ENCODE measurements at regions not wholly inside any gene's neighbourhood (a gene's known extent, or its start where the extent isn't known, plus 50 kb on each side); places are given as distances from the start of the nearest gene placed in this dataset.

DNA sequence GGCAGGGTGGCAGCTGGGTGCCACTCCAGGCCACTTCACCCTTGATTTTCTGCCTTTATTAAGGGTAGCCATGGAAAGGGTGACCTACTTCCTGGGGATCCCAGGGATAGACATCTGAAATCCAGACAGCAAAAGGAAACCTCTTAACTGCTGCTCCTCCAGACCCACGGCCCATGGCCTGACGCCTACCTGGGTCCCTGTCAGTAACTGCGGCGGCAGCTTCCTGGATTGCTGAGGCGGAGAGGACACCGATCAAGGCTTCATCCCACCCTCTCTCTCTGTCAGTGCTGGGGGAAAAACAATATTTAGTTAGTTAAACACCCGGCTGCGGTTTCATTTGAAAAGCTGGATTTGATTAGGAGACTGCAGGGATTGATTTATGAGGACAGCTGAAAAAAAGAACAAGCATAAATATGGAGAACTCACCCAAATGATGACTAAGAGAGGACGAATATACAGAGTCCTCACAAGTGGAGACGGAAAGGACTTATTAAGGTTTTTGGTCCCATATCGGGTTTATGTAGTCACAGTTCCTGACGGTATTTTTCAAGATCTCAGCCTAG, 158.7 kb upstream of the KLF4 start:
- peak; percentile 39 for DNase-seq (ENCODE audit: low spot score)

DNA sequence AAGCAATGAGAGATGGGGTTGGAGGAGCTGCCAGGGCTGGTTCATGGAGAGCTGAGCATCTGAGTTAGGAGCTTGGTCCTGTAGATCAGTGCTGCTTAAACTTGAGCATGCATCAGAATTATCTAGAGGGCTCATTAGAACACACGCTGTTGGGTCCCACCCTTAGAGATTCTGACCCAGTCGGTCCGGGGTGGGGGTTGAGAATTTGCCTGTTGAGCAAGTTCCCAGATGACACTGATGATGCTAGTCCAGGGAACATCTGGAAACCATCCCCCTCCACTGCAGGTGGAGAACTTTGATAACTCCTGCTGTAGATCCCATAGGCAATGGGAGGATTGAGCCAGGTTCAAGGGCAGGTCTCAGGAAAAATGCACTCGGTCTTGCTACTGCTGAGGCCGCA, 158.0 kb upstream of the KLF4 start:
- DNase-seq (ENCODE audit: low spot score) = no peak

DNA sequence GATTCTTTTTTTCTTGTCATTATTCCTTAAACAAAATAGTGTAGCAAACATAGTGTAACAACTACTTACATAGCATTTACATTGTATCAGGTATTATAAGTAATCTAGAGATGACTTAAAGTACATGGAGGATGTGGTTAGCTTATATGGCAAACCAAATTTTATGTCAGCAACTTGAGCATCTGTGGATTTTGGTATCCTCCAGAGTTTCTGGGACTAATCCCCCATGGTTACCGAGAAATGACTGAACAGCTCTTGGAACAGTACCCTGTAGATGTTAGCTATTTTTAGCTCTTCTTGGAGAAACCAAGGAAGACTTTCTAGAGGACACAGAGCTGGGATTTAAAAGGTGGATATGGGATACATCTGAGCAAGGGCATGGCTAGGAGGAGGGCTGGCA, 157.6 kb upstream of the KLF4 start:
- no peak for DNase-seq (ENCODE audit: low spot score)

DNA sequence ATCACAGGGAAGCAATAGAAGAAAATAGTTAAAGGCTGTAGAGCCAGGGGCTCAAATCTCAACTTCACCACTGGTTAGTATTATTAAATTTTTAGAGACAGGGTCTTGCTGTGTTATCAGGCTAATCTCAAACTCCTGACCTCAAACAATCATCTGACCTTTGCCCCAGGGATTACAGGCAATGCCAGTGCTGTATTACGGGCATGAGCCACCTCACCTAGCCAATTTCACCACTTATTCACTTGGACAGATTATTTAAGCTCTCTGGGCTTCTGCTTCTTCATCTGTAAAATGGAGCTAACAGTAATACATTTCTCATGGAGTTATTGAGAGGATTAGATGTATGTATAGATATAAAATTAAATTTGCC, 155.9 kb upstream of the KLF4 start:
- no peak for DNase-seq (ENCODE audit: low spot score)

DNA sequence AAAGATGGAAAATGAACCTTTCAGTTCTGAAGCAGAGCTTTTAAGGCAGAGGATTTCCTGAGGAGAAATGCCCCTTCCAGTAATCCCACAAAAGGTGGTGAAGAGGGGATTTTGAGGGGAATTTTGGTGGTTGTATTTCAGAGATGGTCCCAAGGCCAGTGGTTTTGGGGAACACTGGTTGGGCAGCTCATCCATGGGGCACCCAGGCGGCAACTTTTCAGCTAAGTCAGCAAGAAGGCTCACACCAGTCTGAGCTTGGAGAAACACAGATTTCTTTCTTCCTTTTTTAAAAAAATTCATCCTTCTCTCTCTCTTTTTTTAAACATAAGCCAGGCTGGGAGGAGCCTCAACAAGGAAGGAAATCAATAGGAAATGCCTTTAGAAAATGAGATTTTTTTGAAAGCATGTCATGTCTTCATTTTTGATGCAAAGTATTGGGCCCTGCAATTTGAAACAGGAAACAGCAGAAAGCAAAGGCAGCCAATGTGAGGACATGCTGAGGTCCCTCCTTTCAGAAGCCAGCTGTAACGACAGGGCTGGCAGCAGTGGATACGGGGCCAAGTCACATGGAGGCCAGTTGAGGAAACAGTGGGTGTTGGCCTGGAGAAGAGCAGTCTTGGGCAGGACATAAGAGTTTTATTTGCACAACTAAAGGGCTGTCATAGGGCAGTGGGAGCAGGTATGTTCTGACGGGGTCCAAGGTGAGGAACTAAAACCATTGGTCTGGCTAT, 155.3 kb upstream of the KLF4 start:
- DNase-seq (ENCODE audit: low spot score) = peak; percentile 33

DNA sequence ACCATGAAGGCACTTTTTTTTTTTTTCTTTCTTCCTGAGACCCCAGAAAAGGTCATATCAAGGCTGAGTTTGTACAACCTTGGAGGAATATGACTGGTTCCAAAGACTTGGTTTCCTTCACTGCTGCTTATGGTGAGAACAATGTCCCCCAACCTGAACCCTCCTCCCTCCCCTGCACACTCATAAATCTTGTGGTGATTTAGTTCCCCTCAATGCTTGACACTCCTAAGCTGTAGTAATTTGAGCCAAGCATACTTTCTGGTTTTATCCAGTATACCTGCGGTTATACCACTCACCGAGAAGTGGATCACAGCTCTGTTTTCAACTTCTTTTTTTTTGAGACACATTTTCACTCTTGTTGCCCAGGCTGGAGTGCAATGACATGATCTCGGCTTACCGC, 149.9 kb upstream of the KLF4 start:
- no peak for DNase-seq (ENCODE audit: low spot score)

DNA sequence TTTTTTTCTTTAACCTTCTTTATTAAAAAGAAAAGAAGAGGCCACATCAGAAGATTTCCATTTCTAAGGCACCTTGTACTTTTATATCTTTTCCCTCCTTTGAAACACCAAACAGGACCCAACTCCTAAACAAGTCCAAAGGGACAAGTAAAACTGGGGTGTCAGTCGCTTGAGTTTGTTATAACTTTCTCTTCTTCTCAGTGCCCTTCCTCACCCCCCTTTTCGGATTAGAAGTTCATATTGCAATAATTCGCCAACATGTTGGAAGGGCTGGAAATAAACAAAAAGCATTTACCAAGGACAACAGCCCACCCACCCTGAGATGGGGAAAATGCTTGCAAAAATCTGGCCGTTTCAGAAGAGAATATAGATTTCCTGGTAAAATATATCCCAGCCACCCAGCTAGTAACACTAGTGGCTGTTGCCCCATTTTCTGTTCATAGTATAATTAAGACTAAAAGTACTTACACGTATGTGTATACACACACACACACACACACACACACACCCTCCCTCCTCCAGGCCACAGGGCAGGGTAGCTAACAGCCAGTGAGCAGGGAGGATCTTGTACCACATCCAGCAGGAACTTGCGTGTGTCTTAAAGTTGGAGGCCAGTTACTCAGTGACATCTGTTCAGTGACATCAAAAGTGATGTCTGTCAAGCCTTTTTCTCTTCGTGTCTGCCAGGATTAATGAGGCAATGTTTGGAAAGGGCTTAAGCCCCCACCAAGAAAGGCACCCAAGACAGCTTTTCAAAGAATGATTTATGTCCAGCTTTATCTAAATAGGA, 149.1 kb upstream of the KLF4 start:
- peak; percentile 65 for DNase-seq (ENCODE audit: low spot score)

DNA sequence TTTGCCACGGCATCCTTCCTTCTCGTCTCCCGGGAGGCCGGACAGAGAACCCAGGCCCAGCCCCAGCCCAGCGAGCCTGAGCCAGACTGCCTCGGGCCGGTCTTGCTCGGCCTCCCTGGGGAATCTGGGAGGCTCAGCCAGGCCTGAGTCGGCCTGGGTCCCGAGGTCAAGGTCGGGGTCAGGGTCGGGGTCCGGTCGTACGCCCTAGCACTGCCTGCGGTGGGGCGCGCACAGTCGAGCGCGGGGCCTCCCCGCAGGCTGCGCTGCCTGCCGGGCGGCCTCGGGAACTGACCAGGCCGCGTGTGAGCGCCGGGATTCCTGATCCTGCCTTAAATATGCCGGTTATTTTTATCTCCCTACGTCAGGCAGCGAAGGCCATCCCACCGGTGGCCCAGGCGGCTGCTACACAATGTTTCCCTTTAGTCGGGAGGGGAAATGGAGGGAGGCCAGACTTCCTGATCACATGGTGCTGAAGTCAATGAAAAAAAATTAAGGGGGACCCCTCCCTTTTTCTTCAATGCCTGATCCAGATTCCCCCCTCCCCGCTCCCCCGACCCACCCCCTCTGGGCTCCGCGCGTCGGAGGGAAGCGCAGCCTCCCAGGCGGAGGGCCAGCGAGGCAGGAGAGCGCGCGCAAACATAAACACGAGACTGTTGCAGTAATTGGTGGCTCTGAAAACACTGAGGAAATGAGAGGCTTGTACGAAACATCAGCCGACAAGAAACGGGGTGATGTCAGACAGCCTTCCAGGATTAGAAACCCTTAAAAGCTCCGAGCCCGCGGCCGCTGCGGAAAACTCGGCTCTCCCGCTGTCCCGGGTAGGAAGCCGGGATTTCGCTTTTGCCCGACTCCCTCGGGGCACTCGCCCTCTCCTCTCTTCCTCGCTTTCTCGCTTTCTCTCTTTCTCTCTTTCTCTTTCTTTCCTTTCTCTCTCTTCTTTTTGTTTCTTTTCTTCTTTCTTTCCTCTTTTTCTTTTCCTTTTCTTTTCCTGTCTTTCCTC, 148.2 kb upstream of the KLF4 start:
- DNase-seq (ENCODE audit: low spot score) = peak; percentile 96

DNA sequence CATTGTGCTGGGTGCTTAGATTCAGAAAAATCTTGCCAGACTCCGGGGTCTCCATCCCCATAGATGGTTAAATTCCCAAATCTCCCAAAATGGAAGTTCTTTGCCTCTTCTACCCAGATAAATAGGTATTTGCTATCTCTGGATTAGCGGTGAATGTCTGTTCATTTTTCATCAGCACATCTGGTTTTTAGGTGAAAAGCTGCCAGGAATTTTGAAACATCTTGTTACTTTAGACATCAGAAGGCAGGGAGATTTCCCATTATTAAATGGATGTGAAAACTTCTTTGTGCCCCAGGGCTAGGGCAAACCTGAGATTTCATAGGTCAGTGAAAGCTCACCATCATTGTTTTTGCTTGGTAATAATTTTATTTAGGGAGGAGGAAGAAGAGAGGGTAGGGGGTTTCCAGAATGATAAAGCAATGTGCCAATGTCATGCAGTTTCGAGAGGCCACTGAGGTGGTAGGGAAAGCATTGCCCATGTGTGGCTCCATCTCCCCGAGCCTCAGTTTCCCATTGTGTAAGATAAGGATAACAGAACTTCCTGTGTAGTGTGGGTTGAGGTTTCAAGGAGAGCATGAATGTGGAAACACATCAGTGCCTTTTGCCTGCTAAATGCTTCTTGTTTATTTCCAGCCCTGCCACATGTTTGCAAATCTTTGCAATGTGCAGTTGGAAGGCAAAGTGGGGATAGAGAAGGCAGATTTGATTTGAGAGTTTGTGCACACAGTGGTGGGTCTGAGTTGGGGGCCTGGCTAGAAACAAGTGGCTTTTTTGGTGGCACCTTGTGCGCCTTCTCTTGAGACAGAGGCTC, 147.2 kb upstream of the KLF4 start:
- DNase-seq (ENCODE audit: low spot score) = no peak

DNA sequence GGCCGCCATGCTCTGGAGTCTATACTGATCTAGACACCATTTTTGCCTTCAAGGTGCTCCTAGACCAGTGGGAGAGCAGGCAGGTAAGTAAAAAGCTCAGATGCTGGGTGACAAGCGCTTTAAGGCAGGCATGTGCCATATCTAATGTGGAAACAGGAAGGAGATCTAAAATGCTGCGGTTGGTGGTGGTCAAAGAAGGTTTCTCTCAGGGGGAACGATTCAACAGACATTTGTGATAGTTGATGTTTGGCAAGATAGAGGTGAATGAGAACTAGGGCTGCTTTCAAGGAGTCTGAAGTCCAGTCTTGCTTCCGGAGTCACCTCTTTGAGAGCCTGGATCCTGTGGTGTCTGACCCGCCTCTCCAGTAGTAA, 146.2 kb upstream of the KLF4 start:
- DNase-seq (ENCODE audit: low spot score) = no peak

DNA sequence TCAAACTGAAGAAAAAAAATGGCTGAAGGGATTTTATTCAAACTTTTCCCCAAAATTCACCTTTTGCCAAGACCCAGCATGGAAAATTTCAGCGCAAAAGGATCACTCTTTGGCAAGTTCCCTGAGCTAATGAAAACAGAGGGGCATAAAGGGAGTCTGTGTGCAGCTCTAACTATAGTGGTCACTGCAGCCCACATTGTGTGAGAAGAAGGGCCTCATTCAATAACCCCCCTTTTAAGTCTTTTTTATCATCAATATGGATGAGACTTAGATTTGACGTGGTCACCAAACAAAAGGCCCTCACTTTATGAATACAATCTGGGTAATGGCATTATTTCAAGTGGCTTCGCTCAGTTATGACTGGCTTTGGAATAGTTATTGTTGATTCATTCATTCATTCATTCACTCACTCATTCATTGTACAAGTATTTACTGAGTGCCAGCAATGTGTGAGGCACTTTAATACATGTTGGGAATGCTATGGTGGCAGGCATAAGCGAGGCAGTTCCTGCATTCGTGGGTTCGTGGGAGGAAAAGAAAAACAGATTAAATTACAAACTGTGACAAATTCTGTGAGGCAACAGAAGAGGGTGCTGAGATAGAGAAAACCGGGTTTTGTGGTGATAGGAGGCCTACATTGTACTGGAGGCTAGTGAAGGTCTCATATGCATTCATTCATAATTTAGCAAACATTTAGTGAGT, 145.7 kb upstream of the KLF4 start:
- no peak for DNase-seq (ENCODE audit: low spot score)

DNA sequence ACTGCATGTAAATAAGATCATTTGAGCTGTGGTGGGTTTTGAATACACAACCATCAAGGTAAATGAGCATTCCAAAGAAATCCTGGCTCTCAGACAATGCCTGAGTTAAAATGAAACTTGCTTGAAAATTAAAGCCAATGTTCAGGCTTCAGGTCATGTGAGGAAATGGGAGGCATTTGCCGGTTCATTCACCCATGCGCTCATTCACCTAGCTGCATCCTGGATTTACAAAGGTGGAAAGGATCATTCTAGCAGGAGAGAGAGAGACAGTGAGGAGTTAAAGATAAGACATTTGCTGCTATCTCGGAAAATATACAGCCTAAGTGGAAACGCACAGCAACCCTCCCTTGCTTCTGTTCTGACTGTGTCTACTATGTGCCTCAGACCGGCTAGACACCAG, 143.8 kb upstream of the KLF4 start:
- DNase-seq (ENCODE audit: low spot score) = no peak

DNA sequence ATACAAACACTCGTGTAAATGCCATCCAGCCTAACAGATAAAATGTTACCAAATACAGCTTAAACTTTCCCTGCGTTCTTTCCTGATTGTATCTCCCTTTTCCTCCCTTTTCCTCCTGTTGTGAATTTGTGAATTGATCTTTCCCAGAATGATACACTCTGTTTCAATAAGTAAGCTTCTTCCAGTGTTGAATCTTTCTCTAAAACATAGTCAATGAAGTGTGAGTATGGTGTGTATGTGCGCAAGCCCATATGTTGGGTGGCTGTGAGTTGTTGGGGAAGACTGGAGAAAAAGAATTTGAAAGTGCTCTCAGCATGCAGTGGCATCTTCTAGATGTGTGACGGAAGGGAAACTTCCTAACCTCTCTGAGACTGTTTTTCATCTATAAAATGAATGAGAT, 143.1 kb upstream of the KLF4 start:
- DNase-seq (ENCODE audit: low spot score) = no peak

DNA sequence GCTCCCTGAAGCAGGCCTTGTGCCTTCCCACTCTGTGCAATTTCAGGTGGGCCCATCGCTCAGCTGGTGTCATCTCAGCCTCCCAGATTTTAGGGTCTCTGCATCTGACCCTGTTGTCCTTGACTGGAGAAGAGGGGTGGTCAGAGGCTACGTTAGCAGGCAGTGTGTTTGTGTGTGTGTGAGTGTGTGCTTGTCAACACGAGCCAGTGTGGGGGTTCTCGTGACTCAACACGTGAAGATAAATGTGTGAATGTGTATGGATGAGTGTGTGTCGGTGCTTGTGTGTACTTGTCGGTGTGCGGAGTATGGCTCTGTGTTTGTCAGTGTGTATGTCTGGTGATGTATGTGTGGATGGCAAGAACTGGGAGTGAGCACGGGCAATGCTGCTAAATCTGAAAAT, 142.6 kb upstream of the KLF4 start:
- no peak for DNase-seq (ENCODE audit: low spot score)

DNA sequence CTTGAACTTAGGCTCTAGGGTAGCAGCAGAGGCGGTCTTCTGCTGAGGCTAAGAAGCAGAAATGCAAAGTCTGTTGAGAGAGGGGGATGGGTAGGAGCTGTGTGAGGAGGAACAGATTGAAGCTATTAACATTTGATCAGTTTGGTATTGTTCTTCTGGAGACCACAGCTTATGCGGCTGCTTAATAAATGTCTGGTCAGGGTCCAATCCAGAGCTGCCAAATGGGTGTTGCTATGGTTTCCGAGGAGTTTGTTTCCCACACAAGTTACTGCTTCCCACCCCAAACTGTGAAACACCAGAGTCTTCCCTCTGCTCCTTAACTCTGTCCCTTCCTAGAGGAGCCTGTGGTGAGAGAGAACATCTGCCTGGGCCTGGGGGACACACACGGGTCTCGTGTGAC, 142.2 kb upstream of the KLF4 start:
- no peak for DNase-seq (ENCODE audit: low spot score)

DNA sequence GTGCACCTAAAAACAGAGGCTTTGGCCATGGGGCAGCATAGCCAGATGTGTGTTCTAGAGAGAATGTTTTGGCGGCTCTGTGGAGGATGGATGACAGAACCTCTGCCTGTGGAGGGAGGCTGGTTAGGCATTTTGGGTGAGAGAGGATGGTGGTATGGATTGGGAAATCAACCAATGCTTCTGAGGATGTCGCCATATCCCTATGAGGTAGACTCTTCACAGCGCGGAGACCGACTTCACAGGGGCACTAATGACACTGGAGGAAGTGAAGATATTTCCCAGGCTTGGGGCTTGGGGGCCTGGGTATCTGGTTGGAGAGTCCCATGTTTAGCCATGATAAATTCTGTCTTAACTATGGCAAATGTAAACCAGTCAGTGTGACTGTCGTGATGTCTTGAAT, 140.6 kb upstream of the KLF4 start:
- DNase-seq (ENCODE audit: low spot score) = no peak

DNA sequence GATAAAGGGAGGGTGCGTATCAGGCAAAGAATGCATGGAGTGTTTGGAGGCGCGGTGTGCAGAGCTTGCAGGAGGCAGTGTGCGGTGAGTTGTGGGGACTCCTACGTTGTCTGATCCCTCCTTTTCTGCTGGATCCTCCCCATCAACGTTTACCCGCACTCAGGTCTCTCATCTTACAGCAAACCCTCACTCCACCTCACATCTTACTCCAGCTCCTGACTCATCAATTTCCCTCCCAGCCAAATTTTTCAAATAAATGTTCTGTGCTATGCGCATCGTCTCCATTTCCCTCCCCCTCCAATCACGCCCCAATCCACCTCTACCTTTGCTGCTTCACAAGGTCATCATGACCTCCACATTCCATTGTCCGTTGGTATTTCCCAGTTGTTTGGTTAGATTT, 138.9 kb upstream of the KLF4 start:
- no peak for DNase-seq (ENCODE audit: low spot score)

DNA sequence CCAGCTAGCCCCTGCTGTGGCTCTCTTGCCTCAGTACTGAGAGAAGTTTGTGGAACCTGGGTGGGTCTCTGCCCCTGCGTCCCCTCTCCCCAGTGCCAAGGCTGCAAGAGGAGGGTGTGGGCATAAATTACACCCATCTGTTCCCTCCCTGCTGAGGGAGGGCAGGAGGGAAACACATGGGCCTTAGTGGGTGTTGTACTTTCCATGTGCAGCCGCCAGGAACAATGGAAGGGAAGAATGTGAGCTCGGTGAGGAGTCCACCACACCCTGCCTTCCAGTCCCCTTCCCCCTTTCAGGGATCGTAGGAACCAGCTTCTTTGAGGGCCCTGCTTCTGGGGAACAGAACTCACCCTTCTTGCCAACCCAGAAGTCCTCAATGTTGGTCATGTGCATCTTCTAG, 138.2 kb upstream of the KLF4 start:
- no peak for DNase-seq (ENCODE audit: low spot score)

DNA sequence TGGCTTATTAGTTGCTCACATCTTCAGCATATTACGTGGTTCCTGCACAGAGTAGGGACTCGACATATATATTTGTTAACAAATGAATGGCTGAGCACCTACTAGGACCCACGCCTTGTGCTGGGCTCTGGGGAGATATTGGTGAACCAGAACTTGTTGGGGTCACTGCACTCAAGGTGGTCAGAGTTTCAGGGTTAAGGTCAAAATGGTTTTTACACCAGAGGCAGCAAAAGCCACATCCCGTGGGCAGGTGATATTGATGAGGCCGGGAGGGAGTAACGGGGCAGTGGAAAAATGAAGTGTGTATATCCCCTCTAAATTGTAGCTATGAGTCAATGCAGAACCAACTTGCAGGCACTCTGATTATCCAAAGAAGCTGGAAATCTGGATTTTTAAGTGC, 136.5 kb upstream of the KLF4 start:
- DNase-seq (ENCODE audit: low spot score) = no peak

DNA sequence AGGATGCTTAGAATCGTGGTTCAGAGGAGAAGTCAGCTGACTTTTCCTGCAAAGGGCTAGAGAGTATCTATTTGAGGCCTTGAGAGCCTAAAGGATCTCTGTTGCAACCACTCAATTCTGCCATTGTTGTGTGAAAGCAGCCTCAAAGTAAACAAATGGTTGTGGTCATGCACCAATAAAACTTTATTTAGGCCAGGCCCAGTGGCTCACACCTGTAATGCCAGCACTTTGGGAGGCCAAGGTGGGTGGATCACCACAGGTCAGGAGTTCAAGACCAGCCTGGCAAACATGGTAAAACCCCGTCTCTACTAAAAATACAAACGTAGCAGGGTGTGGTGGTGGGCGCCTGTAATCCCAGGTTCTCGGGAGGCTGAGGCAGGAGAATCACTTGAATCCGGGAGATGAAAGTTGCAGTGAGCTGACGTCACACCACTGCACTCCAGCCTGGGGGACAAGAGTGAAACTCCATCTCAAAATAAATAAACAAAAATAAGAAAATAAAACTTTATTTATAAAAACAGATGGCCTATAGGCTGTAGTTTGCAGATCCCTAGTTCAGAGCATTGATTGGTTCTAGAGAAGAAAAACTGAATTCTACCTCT, 135.9 kb upstream of the KLF4 start:
- DNase-seq (ENCODE audit: low spot score) = no peak
